ENCODE measurements at regions not wholly inside any gene's neighbourhood (a gene's known extent, or its start where the extent isn't known, plus 50 kb on each side); places are given as distances from the start of the nearest gene placed in this dataset.

- H3F3A ChIP-seq (replicated peaks; ENCODE audit: low read depth), result no peaks in the 10 kb centered on the region
- H4K20me1 ChIP-seq (replicated peaks; ENCODE audit: insufficient read depth), result no peaks in the 10 kb centered on the region
- Mint-ChIP-seq H3K27me3 (ENCODE audit: insufficient read depth, low read depth, poor library complexity) (no peaks in the 10 kb centered on the region), H3K9me3 (peaks cover 5% of the 10 kb centered on the region; the same call in 2 of the 3 replicates), H3K4me3 (no peak overlapping the region), H3K27ac (no peak overlapping the region), H3K4me1 (no peaks in the 10 kb centered on the region; the same call in 2 of the 3 replicates), H3K36me3 (ENCODE audit: low read depth) (peaks cover 4% of the 10 kb centered on the region; the same call in 1 of the 3 replicates)
- H3K27me3 ChIP-seq (ENCODE audit: insufficient read depth), result no peaks in the 10 kb centered on the region
- no peak overlapping the region for H3K4me3 ChIP-seq
- TF ChIP-seq CTCF (conservative IDR thresholded peaks at IDR 0.05; ENCODE audit: low read depth in 2 of 2), result peak; percentile 68 to 70
- no peak for TF ChIP-seq EZH2 (IDR thresholded peaks at IDR 0.05; ENCODE audit: low read depth, unreplicated experiment)
- H3K79me2 ChIP-seq (replicated peaks; ENCODE audit: insufficient read depth), result no peaks in the 10 kb centered on the region
- H3K36me3 ChIP-seq (ENCODE audit: insufficient read depth), result no peaks in the 10 kb centered on the region
- H3K4me1 ChIP-seq (ENCODE audit: insufficient read depth), result no peaks in the 10 kb centered on the region
- no peak overlapping the region for H3K27ac ChIP-seq (ENCODE audit: low read depth)
- no peak overlapping the region for H3K4me2 ChIP-seq
- H3K9me2 ChIP-seq (ENCODE audit: insufficient read depth), result no peaks in the 10 kb centered on the region
- H2AFZ ChIP-seq, result no peak overlapping the region
- DNase-seq (ENCODE audit: low spot score) (peak; percentile 37), ATAC-seq (no peak)
Measured at GRCh38 chrX:27186671-27187070, 276.5 kb downstream of the PPP4R3C start.

- Mint-ChIP-seq H3K4me1 (no peaks in the 10 kb centered on the region), H3K36me3 (ENCODE audit: low read depth) (no peaks in the 10 kb centered on the region), H3K4me3 (no peak overlapping the region), H3K27me3 (ENCODE audit: insufficient read depth, low read depth, poor library complexity) (no peaks in the 10 kb centered on the region), H3K9me3 (no peaks in the 10 kb centered on the region), H3K27ac (no peak overlapping the region)
- no peaks in the 10 kb centered on the region for H3K79me2 ChIP-seq (replicated peaks; ENCODE audit: insufficient read depth)
- no peaks in the 10 kb centered on the region for H3K9me2 ChIP-seq (ENCODE audit: insufficient read depth)
- H3K4me3 ChIP-seq, result no peak overlapping the region
- H3K36me3 ChIP-seq (ENCODE audit: insufficient read depth), result no peaks in the 10 kb centered on the region
- H3K4me2 ChIP-seq, result no peak overlapping the region
- no peaks in the 10 kb centered on the region for H3K4me1 ChIP-seq (ENCODE audit: insufficient read depth)
- no peak for ATAC-seq
- no peak overlapping the region for H2AFZ ChIP-seq
- no peaks in the 10 kb centered on the region for H4K20me1 ChIP-seq (replicated peaks; ENCODE audit: insufficient read depth)
- H3K27ac ChIP-seq (ENCODE audit: low read depth), result no peak overlapping the region
- H3K27me3 ChIP-seq (ENCODE audit: insufficient read depth), result no peaks in the 10 kb centered on the region
- H3F3A ChIP-seq (replicated peaks; ENCODE audit: low read depth), result no peaks in the 10 kb centered on the region
- DNase-seq (ENCODE audit: low spot score), result no peak
- TF ChIP-seq EZH2 (IDR thresholded peaks at IDR 0.05; ENCODE audit: low read depth, unreplicated experiment) (no peak), CTCF (conservative IDR thresholded peaks at IDR 0.05; ENCODE audit: low read depth in 2 of 2) (no peak), STAT1 (IDR thresholded peaks at IDR 0.05; ENCODE audit: unreplicated experiment) (no peak), CREB1 (CRISPR knock-in tag; IDR thresholded peaks at IDR 0.05; ENCODE audit: low read depth) (no peak), EZH2phosphoT487 (IDR thresholded peaks at IDR 0.05; ENCODE audit: unreplicated experiment) (no peak), ZNF331 (CRISPR knock-in tag; IDR thresholded peaks at IDR 0.05; ENCODE audit: low read depth) (no peak), JUNB (IDR thresholded peaks at IDR 0.05; ENCODE audit: unreplicated experiment) (no peak), POLR2AphosphoS5 (IDR thresholded peaks at IDR 0.05; ENCODE audit: low read depth) (no peak), ZNF114 (CRISPR knock-in tag; IDR thresholded peaks at IDR 0.05) (no peak)
- TF ChIP-seq, protein P1, sequence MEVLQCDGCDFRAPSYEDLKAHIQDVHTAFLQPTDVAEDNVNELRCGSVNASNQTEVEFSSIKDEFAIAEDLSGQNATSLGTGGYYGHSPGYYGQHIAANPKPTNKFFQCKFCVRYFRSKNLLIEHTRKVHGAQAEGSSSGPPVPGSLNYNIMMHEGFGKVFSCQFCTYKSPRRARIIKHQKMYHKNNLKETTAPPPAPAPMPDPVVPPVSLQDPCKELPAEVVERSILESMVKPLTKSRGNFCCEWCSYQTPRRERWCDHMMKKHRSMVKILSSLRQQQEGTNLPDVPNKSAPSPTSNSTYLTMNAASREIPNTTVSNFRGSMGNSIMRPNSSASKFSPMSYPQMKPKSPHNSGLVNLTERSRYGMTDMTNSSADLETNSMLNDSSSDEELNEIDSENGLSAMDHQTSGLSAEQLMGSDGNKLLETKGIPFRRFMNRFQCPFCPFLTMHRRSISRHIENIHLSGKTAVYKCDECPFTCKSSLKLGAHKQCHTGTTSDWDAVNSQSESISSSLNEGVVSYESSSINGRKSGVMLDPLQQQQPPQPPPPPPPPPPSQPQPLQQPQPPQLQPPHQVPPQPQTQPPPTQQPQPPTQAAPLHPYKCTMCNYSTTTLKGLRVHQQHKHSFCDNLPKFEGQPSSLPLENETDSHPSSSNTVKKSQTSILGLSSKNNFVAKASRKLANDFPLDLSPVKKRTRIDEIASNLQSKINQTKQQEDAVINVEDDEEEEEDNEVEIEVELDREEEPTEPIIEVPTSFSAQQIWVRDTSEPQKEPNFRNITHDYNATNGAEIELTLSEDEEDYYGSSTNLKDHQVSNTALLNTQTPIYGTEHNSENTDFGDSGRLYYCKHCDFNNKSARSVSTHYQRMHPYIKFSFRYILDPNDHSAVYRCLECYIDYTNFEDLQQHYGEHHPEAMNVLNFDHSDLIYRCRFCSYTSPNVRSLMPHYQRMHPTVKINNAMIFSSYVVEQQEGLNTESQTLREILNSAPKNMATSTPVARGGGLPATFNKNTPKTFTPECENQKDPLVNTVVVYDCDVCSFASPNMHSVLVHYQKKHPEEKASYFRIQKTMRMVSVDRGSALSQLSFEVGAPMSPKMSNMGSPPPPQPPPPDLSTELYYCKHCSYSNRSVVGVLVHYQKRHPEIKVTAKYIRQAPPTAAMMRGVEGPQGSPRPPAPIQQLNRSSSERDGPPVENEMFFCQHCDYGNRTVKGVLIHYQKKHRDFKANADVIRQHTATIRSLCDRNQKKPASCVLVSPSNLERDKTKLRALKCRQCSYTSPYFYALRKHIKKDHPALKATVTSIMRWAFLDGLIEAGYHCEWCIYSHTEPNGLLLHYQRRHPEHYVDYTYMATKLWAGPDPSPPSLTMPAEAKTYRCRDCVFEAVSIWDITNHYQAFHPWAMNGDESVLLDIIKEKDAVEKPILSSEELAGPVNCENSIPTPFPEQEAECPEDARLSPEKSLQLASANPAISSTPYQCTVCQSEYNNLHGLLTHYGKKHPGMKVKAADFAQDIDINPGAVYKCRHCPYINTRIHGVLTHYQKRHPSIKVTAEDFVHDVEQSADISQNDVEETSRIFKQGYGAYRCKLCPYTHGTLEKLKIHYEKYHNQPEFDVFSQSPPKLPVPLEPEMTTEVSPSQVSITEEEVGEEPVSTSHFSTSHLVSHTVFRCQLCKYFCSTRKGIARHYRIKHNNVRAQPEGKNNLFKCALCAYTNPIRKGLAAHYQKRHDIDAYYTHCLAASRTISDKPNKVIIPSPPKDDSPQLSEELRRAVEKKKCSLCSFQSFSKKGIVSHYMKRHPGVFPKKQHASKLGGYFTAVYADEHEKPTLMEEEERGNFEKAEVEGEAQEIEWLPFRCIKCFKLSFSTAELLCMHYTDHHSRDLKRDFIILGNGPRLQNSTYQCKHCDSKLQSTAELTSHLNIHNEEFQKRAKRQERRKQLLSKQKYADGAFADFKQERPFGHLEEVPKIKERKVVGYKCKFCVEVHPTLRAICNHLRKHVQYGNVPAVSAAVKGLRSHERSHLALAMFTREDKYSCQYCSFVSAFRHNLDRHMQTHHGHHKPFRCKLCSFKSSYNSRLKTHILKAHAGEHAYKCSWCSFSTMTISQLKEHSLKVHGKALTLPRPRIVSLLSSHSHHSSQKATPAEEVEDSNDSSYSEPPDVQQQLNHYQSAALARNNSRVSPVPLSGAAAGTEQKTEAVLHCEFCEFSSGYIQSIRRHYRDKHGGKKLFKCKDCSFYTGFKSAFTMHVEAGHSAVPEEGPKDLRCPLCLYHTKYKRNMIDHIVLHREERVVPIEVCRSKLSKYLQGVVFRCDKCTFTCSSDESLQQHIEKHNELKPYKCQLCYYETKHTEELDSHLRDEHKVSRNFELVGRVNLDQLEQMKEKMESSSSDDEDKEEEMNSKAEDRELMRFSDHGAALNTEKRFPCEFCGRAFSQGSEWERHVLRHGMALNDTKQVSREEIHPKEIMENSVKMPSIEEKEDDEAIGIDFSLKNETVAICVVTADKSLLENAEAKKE (CRISPR knock-in tag; IDR thresholded peaks at IDR 0.05), result no peak
- TF ChIP-seq, protein P2, sequence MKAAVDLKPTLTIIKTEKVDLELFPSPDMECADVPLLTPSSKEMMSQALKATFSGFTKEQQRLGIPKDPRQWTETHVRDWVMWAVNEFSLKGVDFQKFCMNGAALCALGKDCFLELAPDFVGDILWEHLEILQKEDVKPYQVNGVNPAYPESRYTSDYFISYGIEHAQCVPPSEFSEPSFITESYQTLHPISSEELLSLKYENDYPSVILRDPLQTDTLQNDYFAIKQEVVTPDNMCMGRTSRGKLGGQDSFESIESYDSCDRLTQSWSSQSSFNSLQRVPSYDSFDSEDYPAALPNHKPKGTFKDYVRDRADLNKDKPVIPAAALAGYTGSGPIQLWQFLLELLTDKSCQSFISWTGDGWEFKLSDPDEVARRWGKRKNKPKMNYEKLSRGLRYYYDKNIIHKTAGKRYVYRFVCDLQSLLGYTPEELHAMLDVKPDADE (IDR thresholded peaks at IDR 0.05), result no peak
Measured at GRCh38 chrX:27163236-27163635, 299.9 kb downstream of the PPP4R3C start.

Data from GM23338 (cell line).